ENCODE measurements at regions not wholly inside any gene's neighbourhood (a gene's known extent, or its start where the extent isn't known, plus 50 kb on each side); places are given as distances from the start of the nearest gene placed in this dataset.

DNA sequence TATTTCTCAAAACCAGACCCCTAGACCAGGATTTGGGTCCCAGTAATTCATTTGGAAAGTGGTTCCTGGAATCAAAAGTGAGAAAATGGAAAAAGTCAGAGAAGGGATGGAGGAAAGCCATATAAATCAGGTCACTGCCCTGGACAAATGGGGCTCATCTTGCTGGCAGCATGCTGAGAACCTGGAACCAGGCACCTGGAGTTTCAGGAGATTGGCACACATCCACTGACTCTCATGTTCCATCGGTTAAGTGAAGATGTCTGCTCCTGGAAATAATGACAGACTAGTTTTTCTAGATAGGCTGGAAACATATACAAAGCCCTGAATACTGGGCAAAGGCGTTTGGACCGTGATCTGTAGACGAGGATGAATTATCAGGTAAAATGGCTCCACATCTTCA is 163.6 kb upstream of the HS3ST1 start:
- FAIRE-seq, result no peak
- no TSS peak for BruUV-seq (replicated peaks)
- intact Hi-C loops (cut with micrococcal nuclease; ENCODE audit: unreplicated experiment), result no loop called here
- TF ChIP-seq ZBTB39 (CRISPR knock-in tag; IDR thresholded peaks at IDR 0.05) (no peak), ATRX (CRISPR knock-in tag; IDR thresholded peaks at IDR 0.05; ENCODE audit: borderline replicate concordance) (no peak), ZNF766 (CRISPR knock-in tag; IDR thresholded peaks at IDR 0.05; ENCODE audit: borderline replicate concordance) (no peak), MBD4 (IDR thresholded peaks at IDR 0.05; ENCODE audit: borderline replicate concordance, low read length) (no peak), SOX5 (CRISPR knock-in tag; IDR thresholded peaks at IDR 0.05; ENCODE audit: borderline replicate concordance) (no peak), JARID2 (CRISPR knock-in tag; IDR thresholded peaks at IDR 0.05; ENCODE audit: insufficient replicate concordance) (no peak), ZNF510 (CRISPR knock-in tag; IDR thresholded peaks at IDR 0.05; ENCODE audit: low read depth) (no peak), ELF4 (CRISPR knock-in tag; IDR thresholded peaks at IDR 0.05; ENCODE audit: borderline replicate concordance) (no peak), ZNF20 (CRISPR knock-in tag; IDR thresholded peaks at IDR 0.05) (no peak), ZNF431 (CRISPR knock-in tag; IDR thresholded peaks at IDR 0.05; ENCODE audit: borderline replicate concordance, low read depth) (no peak), SNAPC2 (CRISPR knock-in tag; IDR thresholded peaks at IDR 0.05) (no peak)
- TF ChIP-seq, protein P1, sequence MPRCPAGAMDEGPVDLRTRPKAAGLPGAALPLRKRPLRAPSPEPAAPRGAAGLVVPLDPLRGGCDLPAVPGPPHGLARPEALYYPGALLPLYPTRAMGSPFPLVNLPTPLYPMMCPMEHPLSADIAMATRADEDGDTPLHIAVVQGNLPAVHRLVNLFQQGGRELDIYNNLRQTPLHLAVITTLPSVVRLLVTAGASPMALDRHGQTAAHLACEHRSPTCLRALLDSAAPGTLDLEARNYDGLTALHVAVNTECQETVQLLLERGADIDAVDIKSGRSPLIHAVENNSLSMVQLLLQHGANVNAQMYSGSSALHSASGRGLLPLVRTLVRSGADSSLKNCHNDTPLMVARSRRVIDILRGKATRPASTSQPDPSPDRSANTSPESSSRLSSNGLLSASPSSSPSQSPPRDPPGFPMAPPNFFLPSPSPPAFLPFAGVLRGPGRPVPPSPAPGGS (CRISPR knock-in tag; IDR thresholded peaks at IDR 0.05), result no peak
- TF ChIP-seq, protein P2, sequence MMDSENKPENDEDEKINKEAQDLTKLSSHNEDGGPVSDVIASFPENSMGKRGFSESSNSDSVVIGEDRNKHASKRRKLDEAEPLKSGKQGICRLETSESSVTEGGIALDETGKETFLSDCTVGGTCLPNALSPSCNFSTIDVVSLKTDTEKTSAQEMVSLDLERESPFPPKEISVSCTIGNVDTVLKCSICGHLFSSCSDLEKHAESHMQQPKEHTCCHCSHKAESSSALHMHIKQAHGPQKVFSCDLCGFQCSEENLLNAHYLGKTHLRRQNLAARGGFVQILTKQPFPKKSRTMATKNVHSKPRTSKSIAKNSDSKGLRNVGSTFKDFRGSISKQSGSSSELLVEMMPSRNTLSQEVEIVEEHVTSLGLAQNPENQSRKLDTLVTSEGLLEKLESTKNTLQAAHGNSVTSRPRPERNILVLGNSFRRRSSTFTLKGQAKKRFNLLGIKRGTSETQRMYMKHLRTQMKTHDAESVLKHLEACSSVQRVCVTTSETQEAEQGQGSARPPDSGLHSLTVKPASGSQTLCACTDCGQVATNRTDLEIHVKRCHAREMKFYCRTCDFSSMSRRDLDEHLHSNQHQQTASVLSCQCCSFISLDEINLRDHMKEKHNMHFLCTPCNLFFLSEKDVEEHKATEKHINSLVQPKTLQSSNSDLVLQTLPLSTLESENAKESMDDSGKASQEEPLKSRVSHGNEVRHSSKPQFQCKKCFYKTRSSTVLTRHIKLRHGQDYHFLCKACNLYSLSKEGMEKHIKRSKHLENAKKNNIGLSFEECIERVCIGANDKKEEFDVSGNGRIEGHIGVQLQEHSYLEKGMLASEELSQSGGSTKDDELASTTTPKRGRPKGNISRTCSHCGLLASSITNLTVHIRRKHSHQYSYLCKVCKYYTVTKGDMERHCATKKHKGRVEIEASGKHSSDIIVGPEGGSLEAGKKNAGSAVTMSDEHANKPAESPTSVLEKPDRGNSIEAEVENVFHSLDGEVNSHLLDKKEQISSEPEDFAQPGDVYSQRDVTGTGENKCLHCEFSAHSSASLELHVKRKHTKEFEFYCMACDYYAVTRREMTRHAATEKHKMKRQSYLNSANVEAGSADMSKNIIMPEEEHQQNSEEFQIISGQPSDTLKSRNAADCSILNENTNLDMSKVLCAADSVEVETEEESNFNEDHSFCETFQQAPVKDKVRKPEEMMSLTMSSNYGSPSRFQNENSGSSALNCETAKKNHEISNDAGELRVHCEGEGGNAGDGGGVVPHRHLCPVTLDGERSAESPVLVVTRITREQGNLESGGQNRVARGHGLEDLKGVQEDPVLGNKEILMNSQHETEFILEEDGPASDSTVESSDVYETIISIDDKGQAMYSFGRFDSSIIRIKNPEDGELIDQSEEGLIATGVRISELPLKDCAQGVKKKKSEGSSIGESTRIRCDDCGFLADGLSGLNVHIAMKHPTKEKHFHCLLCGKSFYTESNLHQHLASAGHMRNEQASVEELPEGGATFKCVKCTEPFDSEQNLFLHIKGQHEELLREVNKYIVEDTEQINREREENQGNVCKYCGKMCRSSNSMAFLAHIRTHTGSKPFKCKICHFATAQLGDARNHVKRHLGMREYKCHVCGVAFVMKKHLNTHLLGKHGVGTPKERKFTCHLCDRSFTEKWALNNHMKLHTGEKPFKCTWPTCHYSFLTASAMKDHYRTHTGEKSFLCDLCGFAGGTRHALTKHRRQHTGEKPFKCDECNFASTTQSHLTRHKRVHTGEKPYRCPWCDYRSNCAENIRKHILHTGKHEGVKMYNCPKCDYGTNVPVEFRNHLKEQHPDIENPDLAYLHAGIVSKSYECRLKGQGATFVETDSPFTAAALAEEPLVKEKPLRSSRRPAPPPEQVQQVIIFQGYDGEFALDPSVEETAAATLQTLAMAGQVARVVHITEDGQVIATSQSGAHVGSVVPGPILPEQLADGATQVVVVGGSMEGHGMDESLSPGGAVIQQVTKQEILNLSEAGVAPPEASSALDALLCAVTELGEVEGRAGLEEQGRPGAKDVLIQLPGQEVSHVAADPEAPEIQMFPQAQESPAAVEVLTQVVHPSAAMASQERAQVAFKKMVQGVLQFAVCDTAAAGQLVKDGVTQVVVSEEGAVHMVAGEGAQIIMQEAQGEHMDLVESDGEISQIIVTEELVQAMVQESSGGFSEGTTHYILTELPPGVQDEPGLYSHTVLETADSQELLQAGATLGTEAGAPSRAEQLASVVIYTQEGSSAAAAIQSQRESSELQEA (CRISPR knock-in tag; IDR thresholded peaks at IDR 0.05; ENCODE audit: not compliant biosample characterization), result no peak
- TF ChIP-seq, protein P3, sequence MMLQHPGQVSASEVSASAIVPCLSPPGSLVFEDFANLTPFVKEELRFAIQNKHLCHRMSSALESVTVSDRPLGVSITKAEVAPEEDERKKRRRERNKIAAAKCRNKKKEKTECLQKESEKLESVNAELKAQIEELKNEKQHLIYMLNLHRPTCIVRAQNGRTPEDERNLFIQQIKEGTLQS (CRISPR knock-in tag; IDR thresholded peaks at IDR 0.05), result no peak

More for the DNA sequence above, 163.6 kb upstream of the HS3ST1 start:
- Histone ChIP-seq H3K27ac (ENCODE audit: extremely low read length, insufficient read depth, low read length) (no peak overlapping the region), H3K27me3 (ENCODE audit: control insufficient read depth in 1 of 2, insufficient read depth in 2 of 2, low read length in 2 of 2) (no peaks in the 10 kb centered on the region; a peak in 1 of 5 replicates), H3K4me3 (replicated peaks in 1 of 3; ENCODE audit: insufficient read depth in 1 of 3, low read depth in 2 of 3, low read length in 3 of 3) (no peak overlapping the region), H2AFZ (ENCODE audit: low read length) (no peak overlapping the region), H3K4me1 (ENCODE audit: insufficient read depth, low read length) (no peaks in the 10 kb centered on the region), H3K4me2 (ENCODE audit: low read depth, low read length) (no peak overlapping the region), H3K36me3 (replicated peaks in 1 of 2; ENCODE audit: control insufficient read depth in 1 of 2, insufficient read depth in 2 of 2, low read length in 2 of 2) (no peaks in the 10 kb centered on the region), H3K9ac (ENCODE audit: insufficient read depth, low read depth, low read length) (no peak overlapping the region), H4K20me1 (ENCODE audit: insufficient read depth, low read length) (no peaks in the 10 kb centered on the region), H3K9me3 (ENCODE audit: low read length) (peaks cover 70% of the 10 kb centered on the region), H3K79me2 (ENCODE audit: insufficient read depth, low read length) (no peaks in the 10 kb centered on the region)
- 0% methylated on average over 1 of the region's 4 CpGs for WGBS (ENCODE audit: low lambda C conversion rate)
- POLR2A ChIA-PET, result no interaction called here
- DNase-seq (ENCODE audit: low spot score) (no peak), ATAC-seq (no peak)
- in situ Hi-C loops (cut with HindIII; ENCODE audit: extremely low pct_ligation_motif_present, low pct_unique_long_range_greater_than_20kb), result no loop called here
- CTCF ChIA-PET (ENCODE audit: low intra/inter-chr PET ratio, low total read pairs), result no interaction called here

Data from HepG2 (cell line).